ENCODE measurements at regions not wholly inside any gene's neighbourhood (a gene's known extent, or its start where the extent isn't known, plus 50 kb on each side); places are given as distances from the start of the nearest gene placed in this dataset.

DNA sequence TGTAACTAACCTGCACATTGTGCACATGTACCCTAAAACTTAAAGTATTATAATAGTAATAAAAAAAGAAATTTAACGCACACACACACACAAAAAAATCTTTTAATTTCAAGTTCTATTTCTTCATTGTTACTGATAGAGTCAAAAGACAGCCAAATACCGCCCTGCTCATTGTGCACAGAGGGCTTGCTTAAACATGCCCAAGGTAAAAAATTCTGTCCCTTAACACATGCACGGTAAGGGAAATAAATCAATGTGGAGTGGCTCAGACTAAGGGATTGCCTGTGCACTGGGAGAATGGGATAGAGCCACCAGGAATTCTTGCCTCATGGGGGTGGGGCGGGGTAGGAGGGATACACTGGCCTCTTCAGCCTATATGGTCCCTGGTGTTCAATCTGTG lies 468.0 kb downstream of the NUP35 start:
- H3K27me3 ChIP-seq (ENCODE audit: control insufficient read depth, insufficient read depth, low read length): no peaks in the 10 kb centered on the region
- no peak overlapping the region for H3K4me3 ChIP-seq (ENCODE audit: low read length)
- no peak overlapping the region for H3K9ac ChIP-seq (ENCODE audit: low read length)
- H3K27ac ChIP-seq (ENCODE audit: low read length): no peak overlapping the region
- H3K4me1 ChIP-seq (ENCODE audit: control insufficient read depth, low read depth, low read length): no peaks in the 10 kb centered on the region
- H3K36me3 ChIP-seq (ENCODE audit: control insufficient read depth, low read depth, low read length): no peaks in the 10 kb centered on the region
- H3K9me3 ChIP-seq (ENCODE audit: control insufficient read depth, low read depth, low read length): no peaks in the 10 kb centered on the region

DNA sequence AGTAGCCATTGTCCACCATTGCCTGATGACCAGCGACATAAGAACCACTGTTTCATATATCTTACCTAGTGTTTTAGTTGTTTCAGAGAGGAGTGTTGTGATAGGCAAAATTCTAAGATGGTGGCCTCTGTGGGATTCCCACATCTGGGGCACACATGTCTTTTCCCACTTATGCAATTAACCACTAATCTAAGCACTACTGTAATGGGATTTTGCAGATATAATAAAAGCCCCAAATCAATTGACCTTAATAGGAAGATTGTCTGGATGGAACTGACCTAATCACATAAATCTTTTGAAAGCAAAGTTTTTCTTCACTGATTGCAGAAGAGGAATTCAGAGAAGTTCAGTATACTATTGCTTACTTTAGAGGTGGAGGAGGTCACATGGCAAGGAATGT lies 469.9 kb downstream of the NUP35 start:
- H3K9ac ChIP-seq (ENCODE audit: low read length): no peak overlapping the region
- no peaks in the 10 kb centered on the region for H3K36me3 ChIP-seq (ENCODE audit: control insufficient read depth, low read depth, low read length)
- H3K4me1 ChIP-seq (ENCODE audit: control insufficient read depth, low read depth, low read length): no peaks in the 10 kb centered on the region
- no peaks in the 10 kb centered on the region for H3K27me3 ChIP-seq (ENCODE audit: control insufficient read depth, insufficient read depth, low read length)
- H3K9me3 ChIP-seq (ENCODE audit: control insufficient read depth, low read depth, low read length): no peaks in the 10 kb centered on the region
- no peak overlapping the region for H3K4me3 ChIP-seq (ENCODE audit: low read length)
- H3K27ac ChIP-seq (ENCODE audit: low read length): no peak overlapping the region

DNA sequence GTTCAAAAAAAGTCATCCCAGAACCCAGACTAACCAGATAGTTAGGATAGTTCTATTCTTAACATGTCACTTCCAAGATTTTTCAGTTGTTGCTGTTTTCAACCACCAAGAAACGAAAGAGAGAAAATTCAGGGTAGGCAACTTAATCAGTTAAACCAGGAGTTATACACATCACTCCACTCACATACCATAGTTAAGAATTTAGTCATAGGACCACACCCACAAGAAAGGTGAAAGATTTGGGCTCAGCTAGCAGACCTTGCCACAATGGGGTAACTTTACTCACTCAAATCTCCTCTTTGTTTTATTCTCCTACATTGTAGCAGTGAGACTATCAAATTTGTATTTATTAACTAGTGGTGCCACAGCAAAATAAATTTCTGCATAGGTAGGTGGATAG lies 473.6 kb downstream of the NUP35 start:
- H3K4me3 ChIP-seq (ENCODE audit: low read length): no peak overlapping the region
- no peaks in the 10 kb centered on the region for H3K36me3 ChIP-seq (ENCODE audit: control insufficient read depth, low read depth, low read length)
- no peaks in the 10 kb centered on the region for H3K9me3 ChIP-seq (ENCODE audit: control insufficient read depth, low read depth, low read length)
- H3K9ac ChIP-seq (ENCODE audit: low read length): no peak overlapping the region
- no peak overlapping the region for H3K27ac ChIP-seq (ENCODE audit: low read length)
- no peaks in the 10 kb centered on the region for H3K27me3 ChIP-seq (ENCODE audit: control insufficient read depth, insufficient read depth, low read length)
- no peaks in the 10 kb centered on the region for H3K4me1 ChIP-seq (ENCODE audit: control insufficient read depth, low read depth, low read length)

DNA sequence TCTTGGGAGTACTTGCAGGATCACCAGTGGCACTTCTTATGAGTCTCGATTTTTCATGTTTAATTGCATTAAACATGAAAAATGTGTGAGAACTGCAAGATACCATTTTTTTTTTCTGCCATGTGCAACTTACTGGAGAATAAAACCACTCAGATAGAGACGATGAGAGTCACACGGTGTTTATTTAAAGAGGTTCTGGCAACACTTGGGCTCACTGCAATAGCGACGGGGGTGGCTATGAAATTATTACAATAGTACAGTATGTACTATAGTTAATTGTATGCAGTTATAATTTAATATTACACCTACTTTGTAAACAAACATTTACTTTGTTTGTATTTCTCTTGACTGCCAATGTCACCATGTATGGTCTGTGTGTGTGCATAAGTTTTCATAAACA lies 479.8 kb downstream of the NUP35 start:
- Histone ChIP-seq H3K36me3 (ENCODE audit: control insufficient read depth, low read depth, low read length) (no peaks in the 10 kb centered on the region), H3K9me3 (ENCODE audit: control insufficient read depth, low read depth, low read length) (no peaks in the 10 kb centered on the region), H3K27ac (ENCODE audit: low read length) (no peak overlapping the region), H3K4me3 (ENCODE audit: low read length) (no peak overlapping the region), H3K4me1 (ENCODE audit: control insufficient read depth, low read depth, low read length) (no peaks in the 10 kb centered on the region), H3K27me3 (ENCODE audit: control insufficient read depth, insufficient read depth, low read length) (no peaks in the 10 kb centered on the region), H3K9ac (ENCODE audit: low read length) (no peak overlapping the region)

DNA sequence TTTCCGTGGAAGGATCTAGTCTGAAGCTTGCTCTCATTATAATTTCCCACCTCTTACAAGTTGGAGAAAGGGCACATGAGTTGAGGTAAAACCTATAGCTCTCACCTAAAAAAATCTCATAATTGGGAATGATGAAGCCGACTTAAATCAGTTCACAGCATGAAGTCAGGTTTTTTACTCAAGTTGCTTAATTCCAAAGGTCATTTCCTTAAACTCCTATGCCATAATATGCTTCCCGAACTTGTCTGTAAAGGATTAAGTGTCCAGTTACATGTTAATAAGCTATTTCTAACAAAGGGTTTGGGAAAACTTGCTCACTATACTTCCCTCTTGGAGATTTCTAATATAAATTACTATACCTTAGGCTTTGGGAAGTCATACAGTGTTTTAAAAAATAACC lies 481.2 kb downstream of the NUP35 start:
- no peaks in the 10 kb centered on the region for H3K9me3 ChIP-seq (ENCODE audit: control insufficient read depth, low read depth, low read length)
- H3K36me3 ChIP-seq (ENCODE audit: control insufficient read depth, low read depth, low read length): no peaks in the 10 kb centered on the region
- H3K4me3 ChIP-seq (ENCODE audit: low read length): no peak overlapping the region
- no peaks in the 10 kb centered on the region for H3K27me3 ChIP-seq (ENCODE audit: control insufficient read depth, insufficient read depth, low read length)
- H3K9ac ChIP-seq (ENCODE audit: low read length): no peak overlapping the region
- H3K27ac ChIP-seq (ENCODE audit: low read length): no peak overlapping the region
- peaks cover 7% of the 10 kb centered on the region for H3K4me1 ChIP-seq (ENCODE audit: control insufficient read depth, low read depth, low read length)

GRCh38 chr2:183606022-183606717 lies 481.9 kb downstream of the NUP35 start:
- Histone ChIP-seq H3K4me1 (ENCODE audit: control insufficient read depth, low read depth, low read length) (peaks cover 10% of the 10 kb centered on the region), H3K36me3 (ENCODE audit: control insufficient read depth, low read depth, low read length) (no peaks in the 10 kb centered on the region), H3K27ac (ENCODE audit: low read length) (no peak overlapping the region), H3K27me3 (ENCODE audit: control insufficient read depth, insufficient read depth, low read length) (no peaks in the 10 kb centered on the region), H3K4me3 (ENCODE audit: low read length) (no peak overlapping the region), H3K9ac (ENCODE audit: low read length) (no peak overlapping the region), H3K9me3 (ENCODE audit: control insufficient read depth, low read depth, low read length) (no peaks in the 10 kb centered on the region)

DNA sequence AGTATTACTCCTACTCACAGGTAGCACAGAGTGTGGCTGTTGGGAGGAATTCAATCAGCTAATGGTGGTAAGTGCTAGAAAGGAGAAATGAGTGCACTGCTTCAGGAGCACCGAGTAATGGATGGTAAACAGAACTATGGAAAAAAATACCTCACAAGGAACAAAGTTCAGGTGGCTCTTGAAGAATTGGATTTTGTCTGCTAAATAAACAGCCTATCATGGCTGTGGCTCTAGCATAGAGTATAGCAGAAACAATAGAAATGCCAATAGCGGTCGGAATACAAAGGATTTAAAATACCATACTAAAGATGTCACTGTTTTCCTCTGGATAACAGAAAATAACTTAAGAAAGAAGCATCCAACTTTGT lies 482.5 kb downstream of the NUP35 start:
- H3K4me3 ChIP-seq (ENCODE audit: low read length): no peak overlapping the region
- no peaks in the 10 kb centered on the region for H3K36me3 ChIP-seq (ENCODE audit: control insufficient read depth, low read depth, low read length)
- no peak overlapping the region for H3K27ac ChIP-seq (ENCODE audit: low read length)
- H3K4me1 ChIP-seq (ENCODE audit: control insufficient read depth, low read depth, low read length): peaks cover 11% of the 10 kb centered on the region
- no peak overlapping the region for H3K9ac ChIP-seq (ENCODE audit: low read length)
- H3K27me3 ChIP-seq (ENCODE audit: control insufficient read depth, insufficient read depth, low read length): no peaks in the 10 kb centered on the region
- no peaks in the 10 kb centered on the region for H3K9me3 ChIP-seq (ENCODE audit: control insufficient read depth, low read depth, low read length)

DNA sequence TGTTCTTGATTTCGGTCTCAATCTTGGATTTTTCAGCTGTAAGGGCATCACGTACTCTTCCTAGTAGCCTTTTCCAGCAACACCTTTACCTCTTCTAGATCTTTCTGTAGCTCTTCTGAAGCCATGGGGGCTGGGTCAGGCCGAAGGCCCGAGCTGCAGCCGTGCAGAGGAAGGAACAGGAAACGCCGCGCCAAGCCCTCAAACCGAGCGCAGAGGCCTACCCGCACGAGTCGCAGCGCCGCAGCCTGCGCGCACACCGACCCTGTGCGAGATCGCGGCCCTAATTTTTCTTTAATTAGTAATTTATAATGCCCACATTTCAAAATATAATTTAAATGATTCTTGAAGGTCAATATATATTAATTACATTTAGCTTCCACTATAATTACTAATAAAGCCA lies 483.8 kb downstream of the NUP35 start:
- no peaks in the 10 kb centered on the region for H3K36me3 ChIP-seq (ENCODE audit: control insufficient read depth, low read depth, low read length)
- peaks cover 11% of the 10 kb centered on the region for H3K4me1 ChIP-seq (ENCODE audit: control insufficient read depth, low read depth, low read length)
- no peaks in the 10 kb centered on the region for H3K27me3 ChIP-seq (ENCODE audit: control insufficient read depth, insufficient read depth, low read length)
- H3K9ac ChIP-seq (ENCODE audit: low read length): no peak overlapping the region
- H3K9me3 ChIP-seq (ENCODE audit: control insufficient read depth, low read depth, low read length): no peaks in the 10 kb centered on the region
- H3K4me3 ChIP-seq (ENCODE audit: low read length): no peak overlapping the region
- no peak overlapping the region for H3K27ac ChIP-seq (ENCODE audit: low read length)

DNA sequence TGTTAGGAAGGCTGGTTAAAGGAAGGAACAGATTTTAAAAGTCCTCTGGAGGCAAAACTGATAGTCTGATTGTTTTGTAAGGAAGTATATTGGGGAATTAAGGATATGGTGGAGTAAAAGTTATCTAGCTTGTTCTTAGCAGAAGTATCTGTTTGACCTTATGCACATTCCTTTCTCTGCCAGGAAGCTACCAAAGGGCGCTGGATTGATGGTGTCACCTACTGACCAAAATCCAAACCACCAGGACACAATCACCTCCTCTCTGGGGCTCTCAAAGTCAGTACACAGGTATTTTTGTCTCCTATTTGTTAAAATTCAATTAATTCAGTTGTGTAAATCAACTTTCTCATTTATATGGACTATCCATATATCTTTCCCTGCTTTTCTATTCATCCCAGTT lies 484.5 kb downstream of the NUP35 start:
- Histone ChIP-seq H3K36me3 (ENCODE audit: control insufficient read depth, low read depth, low read length) (no peaks in the 10 kb centered on the region), H3K27ac (ENCODE audit: low read length) (no peak overlapping the region), H3K4me1 (ENCODE audit: control insufficient read depth, low read depth, low read length) (peaks cover 11% of the 10 kb centered on the region), H3K9me3 (ENCODE audit: control insufficient read depth, low read depth, low read length) (no peaks in the 10 kb centered on the region), H3K9ac (ENCODE audit: low read length) (no peak overlapping the region), H3K27me3 (ENCODE audit: control insufficient read depth, insufficient read depth, low read length) (no peaks in the 10 kb centered on the region), H3K4me3 (ENCODE audit: low read length) (no peak overlapping the region)

DNA sequence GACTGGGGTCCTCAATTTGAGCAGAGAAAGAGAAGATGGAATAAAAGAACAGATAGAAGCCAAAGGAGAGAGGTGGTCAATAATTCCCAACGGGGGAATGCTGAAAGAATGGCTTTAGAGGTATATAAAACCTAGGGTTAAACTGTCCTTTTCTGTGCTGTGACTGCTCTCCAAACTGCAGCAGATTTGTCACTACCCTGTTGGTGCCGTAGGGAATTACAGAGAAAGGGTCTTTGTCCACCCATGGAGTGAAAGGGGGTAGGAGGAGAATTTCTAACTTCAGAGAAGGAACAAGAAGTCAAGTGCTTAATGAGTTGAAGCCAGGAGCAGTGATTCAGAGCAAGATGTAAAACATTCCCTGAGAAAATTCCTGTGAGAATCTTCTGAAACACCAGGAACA lies 486.5 kb downstream of the NUP35 start:
- no peaks in the 10 kb centered on the region for H3K27me3 ChIP-seq (ENCODE audit: control insufficient read depth, insufficient read depth, low read length)
- no peak overlapping the region for H3K4me3 ChIP-seq (ENCODE audit: low read length)
- H3K9ac ChIP-seq (ENCODE audit: low read length): no peak overlapping the region
- H3K9me3 ChIP-seq (ENCODE audit: control insufficient read depth, low read depth, low read length): no peaks in the 10 kb centered on the region
- no peak overlapping the region for H3K27ac ChIP-seq (ENCODE audit: low read length)
- H3K36me3 ChIP-seq (ENCODE audit: control insufficient read depth, low read depth, low read length): no peaks in the 10 kb centered on the region
- H3K4me1 ChIP-seq (ENCODE audit: control insufficient read depth, low read depth, low read length): peaks cover 11% of the 10 kb centered on the region

DNA sequence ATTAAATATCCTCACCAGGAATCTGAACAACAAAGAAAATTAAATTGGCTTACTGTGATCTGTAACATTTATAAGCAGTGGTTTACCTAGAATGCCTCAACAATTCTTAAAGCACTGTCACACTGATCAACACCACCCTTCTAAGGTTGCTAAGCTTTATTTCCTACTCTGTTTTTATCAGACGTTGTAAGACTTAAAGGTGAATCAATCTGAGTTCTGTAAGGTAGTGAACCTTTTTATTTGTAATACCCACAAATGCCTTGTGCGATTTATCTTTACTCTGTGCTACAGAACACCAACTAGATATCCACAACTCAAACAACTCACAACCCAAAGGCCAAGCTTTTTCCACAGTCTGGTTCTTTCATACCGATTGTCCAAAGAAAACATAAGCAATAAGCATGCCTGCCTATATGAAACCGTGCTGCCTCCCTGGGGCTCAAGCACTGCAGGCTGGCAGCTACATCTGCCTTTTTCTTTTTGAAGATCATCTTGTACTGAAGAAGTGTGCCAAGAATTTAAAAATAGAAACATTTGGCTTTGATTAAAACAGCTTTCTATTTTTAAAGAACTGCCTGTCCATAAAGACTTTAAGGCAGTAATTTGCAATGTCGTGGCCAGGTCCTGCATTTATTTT lies 490.7 kb downstream of the NUP35 start:
- Histone ChIP-seq H3K27me3 (ENCODE audit: control insufficient read depth, insufficient read depth, low read length) (no peaks in the 10 kb centered on the region), H3K9ac (ENCODE audit: low read length) (no peak overlapping the region), H3K9me3 (ENCODE audit: control insufficient read depth, low read depth, low read length) (no peaks in the 10 kb centered on the region), H3K27ac (ENCODE audit: low read length) (no peak overlapping the region), H3K4me3 (ENCODE audit: low read length) (no peak overlapping the region), H3K36me3 (ENCODE audit: control insufficient read depth, low read depth, low read length) (no peaks in the 10 kb centered on the region), H3K4me1 (ENCODE audit: control insufficient read depth, low read depth, low read length) (peaks cover 7% of the 10 kb centered on the region)

DNA sequence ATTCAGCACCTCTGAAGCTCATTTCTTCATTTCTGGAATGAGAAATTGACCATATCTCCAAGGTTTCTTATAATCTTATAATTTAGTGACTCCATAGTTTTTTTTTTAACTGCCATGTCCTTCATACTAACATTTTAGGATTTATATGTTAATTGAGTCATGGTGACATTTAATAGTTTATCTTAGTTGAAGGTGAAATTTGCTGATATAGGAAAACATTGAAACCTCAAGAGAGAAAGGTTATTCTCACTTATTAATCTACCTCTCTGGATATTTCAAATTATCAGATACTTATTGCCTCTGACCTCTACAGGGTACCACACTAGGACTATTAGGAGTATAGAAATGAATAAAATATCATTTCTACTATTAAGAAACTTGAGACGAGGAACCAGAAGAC lies 499.0 kb downstream of the NUP35 start:
- no peak overlapping the region for H3K9ac ChIP-seq (ENCODE audit: low read length)
- no peaks in the 10 kb centered on the region for H3K36me3 ChIP-seq (ENCODE audit: control insufficient read depth, low read depth, low read length)
- no peaks in the 10 kb centered on the region for H3K9me3 ChIP-seq (ENCODE audit: control insufficient read depth, low read depth, low read length)
- no peak overlapping the region for H3K4me3 ChIP-seq (ENCODE audit: low read length)
- H3K27me3 ChIP-seq (ENCODE audit: control insufficient read depth, insufficient read depth, low read length): no peaks in the 10 kb centered on the region
- no peak overlapping the region for H3K27ac ChIP-seq (ENCODE audit: low read length)
- H3K4me1 ChIP-seq (ENCODE audit: control insufficient read depth, low read depth, low read length): no peaks in the 10 kb centered on the region

Measured in iPS-18a (cell line).